Inflammatory macrophage treated with lipopolysaccharide for 1 hour (primary cell): ENCODE measurements at regions not wholly inside any gene's neighbourhood (a gene's known extent, or its start where the extent isn't known, plus 50 kb on each side); places are given as distances from the start of the nearest gene placed in this dataset.
"Not testable (repeated sequence)": the region's sequence is repeated elsewhere in the genome, so short reads cannot be mapped to it uniquely, and the experiment has no call there.

Experiments
- DNase-seq, 2 donors: peaks; one replicate each; pipeline ENCODE4 v3.0.0-alpha.2; 2020 to 2022

GRCh38 chr5:40453689-40454088 is 226.0 kb upstream of the PTGER4 start:
- DNase-seq: no peak

GRCh38 chr5:40452874-40453624 is 226.7 kb upstream of the PTGER4 start:
- no peak for DNase-seq

- no peak for DNase-seq
Measured at GRCh38 chr5:40447438-40447837, 232.3 kb upstream of the PTGER4 start.

GRCh38 chr5:40446910-40447309 is 232.8 kb upstream of the PTGER4 start:
- peak; percentile 87 to 96 for DNase-seq

GRCh38 chr5:40442346-40442745 is 237.4 kb upstream of the PTGER4 start:
- DNase-seq: peak; percentile 42 to 71

GRCh38 chr5:40441733-40442132 is 238.0 kb upstream of the PTGER4 start:
- DNase-seq: no peak

GRCh38 chr5:40440746-40441145 is 239.0 kb upstream of the PTGER4 start:
- peak; percentile 41 to 69 for DNase-seq

GRCh38 chr5:40439103-40439502 is 240.6 kb upstream of the PTGER4 start:
- not testable (repeated sequence) for DNase-seq

GRCh38 chr5:40438646-40439045 is 241.1 kb upstream of the PTGER4 start:
- not testable (repeated sequence) for DNase-seq

GRCh38 chr5:40437452-40437861 is 242.3 kb upstream of the PTGER4 start:
- DNase-seq: peak; percentile 87 to 93

- peak; percentile 36 to 51 for DNase-seq
Measured at GRCh38 chr5:40436535-40437237, 243.0 kb upstream of the PTGER4 start.

- DNase-seq: not testable (repeated sequence)
Measured at GRCh38 chr5:40435706-40436105, 244.0 kb upstream of the PTGER4 start.

- DNase-seq: no peak
Measured at GRCh38 chr5:40432836-40433235, 246.9 kb upstream of the PTGER4 start.

GRCh38 chr5:40431734-40432133 is 248.0 kb upstream of the PTGER4 start:
- no peak for DNase-seq

- DNase-seq: no peak
Measured at GRCh38 chr5:40430101-40430710, 249.5 kb upstream of the PTGER4 start.

- peak; percentile 67 to 81 for DNase-seq
Measured at GRCh38 chr5:40429258-40430100, 250.2 kb upstream of the PTGER4 start.

GRCh38 chr5:40428815-40429214 is 250.9 kb upstream of the PTGER4 start:
- DNase-seq: no peak

GRCh38 chr5:40428126-40428525 is 251.6 kb upstream of the PTGER4 start:
- peak; percentile 74 to 92 for DNase-seq

- DNase-seq: not testable (repeated sequence)
Measured at GRCh38 chr5:40417046-40417810, 262.5 kb upstream of the PTGER4 start.

- DNase-seq: no peak
Measured at GRCh38 chr5:40416588-40416987, 263.1 kb upstream of the PTGER4 start.

- DNase-seq: no peak
Measured at GRCh38 chr5:40416098-40416497, 263.6 kb upstream of the PTGER4 start.

- no peak for DNase-seq
Measured at GRCh38 chr5:40414922-40415321, 264.8 kb upstream of the PTGER4 start.
